ENCODE measurements at regions not wholly inside any gene's neighbourhood (a gene's known extent, or its start where the extent isn't known, plus 50 kb on each side); places are given as distances from the start of the nearest gene placed in this dataset.

DNA sequence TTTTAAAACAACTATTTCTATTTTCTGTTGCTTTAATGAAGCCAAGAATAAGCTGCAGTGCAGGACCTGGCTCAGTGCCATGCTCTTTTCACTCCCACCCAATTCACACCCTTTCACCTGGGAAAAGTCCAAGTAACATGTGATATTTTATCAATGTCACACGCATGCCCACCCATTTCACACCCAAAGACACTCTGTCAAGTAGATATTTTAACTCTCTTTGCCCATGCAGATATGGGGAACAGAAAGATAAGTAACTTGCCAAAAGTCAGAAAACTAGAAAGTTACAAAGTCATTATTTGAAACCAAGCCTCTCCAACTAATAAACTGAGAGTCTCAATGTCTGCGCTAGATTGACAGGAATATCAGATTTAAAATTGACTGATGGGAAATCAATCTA, 706.7 kb upstream of the PHF14 start:
- TF ChIP-seq, protein P1, sequence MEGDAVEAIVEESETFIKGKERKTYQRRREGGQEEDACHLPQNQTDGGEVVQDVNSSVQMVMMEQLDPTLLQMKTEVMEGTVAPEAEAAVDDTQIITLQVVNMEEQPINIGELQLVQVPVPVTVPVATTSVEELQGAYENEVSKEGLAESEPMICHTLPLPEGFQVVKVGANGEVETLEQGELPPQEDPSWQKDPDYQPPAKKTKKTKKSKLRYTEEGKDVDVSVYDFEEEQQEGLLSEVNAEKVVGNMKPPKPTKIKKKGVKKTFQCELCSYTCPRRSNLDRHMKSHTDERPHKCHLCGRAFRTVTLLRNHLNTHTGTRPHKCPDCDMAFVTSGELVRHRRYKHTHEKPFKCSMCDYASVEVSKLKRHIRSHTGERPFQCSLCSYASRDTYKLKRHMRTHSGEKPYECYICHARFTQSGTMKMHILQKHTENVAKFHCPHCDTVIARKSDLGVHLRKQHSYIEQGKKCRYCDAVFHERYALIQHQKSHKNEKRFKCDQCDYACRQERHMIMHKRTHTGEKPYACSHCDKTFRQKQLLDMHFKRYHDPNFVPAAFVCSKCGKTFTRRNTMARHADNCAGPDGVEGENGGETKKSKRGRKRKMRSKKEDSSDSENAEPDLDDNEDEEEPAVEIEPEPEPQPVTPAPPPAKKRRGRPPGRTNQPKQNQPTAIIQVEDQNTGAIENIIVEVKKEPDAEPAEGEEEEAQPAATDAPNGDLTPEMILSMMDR (IDR thresholded peaks at IDR 0.05), result no peak
- no peak for TF ChIP-seq ZFX (IDR thresholded peaks at IDR 0.05; ENCODE audit: borderline replicate concordance)
